Astrocyte of the hippocampus (primary cell): ENCODE measurements at regions not wholly inside any gene's neighbourhood (a gene's known extent, or its start where the extent isn't known, plus 50 kb on each side); places are given as distances from the start of the nearest gene placed in this dataset.
"Not testable (repeated sequence)": the region's sequence is repeated elsewhere in the genome, so short reads cannot be mapped to it uniquely, and the experiment has no call there.

Experiments
- DNase-seq: peaks from one replicate; pipeline ENCODE4 v3.0.0; 2011; ENCODE audit warnings: low read depth, low spot score

- DNase-seq = no peak
Measured at GRCh38 chr14:65153101-65153500, 50.8 kb upstream of the MAX start.

DNA sequence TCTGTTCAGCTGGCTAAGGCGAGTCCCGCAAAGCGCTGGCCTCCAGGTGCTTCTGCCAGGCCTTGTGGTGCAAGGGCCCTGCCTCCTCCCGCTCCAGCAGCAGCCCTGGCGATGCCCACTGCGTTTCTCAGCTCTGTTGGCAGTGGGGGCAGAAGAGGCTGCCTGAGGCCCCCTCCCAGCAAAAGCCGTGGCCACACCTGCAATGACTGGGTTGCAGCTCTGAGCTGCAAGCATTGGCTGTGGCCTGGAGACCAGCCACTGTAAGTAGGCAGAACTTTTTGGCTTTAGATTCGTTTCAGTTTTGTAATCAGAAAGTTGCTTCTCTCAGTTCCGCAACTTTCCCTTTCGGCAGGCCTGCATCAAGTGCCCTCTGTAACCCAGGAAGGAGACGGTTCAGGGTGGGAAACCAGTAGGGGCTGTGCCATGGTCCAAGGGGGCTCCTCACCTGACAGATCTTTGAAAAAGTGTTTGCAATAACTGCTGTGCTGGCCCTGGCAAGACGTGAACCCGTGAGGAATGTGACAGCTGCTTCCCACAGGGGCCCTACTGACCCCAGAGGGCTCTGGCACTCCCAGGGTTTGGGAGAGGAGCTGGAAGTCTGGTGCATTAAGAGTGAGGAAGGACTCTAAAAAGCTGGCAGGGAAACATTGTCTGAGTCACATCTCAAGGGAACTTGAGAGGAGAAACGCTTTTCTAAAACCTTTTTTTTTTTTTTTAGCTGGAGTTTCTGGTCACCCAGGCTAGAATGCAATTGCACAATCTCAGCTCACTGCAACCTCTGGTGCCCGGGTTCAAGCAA lies 54.5 kb upstream of the MAX start:
- peak; percentile 64 for DNase-seq

DNA sequence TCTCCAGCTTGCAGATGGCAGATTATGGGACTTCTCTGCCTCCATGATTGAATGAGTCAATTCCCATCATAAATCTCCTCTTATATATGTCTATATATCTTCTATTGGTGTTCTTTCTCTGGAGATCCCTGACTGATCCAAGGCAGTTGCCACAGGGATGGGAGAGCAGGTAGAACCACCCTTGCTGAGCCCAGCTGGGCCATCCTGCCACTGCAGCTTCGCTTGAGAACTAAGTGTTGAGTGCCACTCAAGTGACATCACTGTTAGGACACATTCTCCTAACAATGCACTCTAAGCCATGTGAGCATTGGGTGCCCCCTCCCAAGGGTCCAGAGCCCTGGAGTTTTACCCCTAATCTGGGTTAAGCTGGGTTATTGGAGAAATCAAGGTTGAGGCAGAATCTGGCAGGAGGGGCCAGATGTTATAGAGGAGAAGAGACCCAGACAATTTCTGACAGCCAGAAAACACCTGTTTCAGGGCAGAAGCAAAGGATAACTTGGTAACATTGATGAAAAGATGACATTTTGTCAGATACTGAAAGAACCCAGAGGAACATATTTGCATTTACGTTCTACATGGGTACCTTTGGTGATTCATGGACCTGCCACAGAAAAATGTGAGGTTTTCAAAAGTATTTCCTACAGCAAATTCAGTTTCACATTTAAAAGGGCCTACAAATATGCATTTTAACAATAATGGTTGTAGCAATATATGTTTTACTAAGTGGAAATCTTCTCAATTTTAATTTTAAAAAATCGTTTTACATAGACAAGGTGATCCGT lies 57.2 kb upstream of the MAX start:
- peak; percentile 34 for DNase-seq

DNA sequence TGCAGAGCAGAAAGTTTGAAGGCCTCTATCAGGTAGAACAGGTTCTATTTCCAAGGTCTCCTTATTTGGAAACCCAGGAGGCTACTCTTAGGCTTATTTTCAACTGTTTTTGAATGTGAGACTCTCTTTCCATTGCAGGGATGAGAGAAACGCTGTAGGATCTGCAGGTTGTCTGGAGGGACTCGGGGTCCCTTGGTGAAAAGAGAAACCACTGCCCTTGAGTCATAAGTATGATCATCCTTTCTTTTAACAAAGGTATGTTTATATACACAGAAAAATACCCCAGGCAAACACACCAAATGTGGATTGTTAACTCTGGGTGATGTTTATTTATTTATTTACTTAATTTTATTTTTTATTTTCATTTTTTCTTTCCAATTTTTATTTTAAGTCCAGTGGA lies 57.8 kb upstream of the MAX start:
- no peak for DNase-seq

- DNase-seq = no peak
Measured at GRCh38 chr14:65162031-65162430, 59.7 kb upstream of the MAX start.

- DNase-seq = peak; percentile 72
Measured at GRCh38 chr14:65164068-65164824, 61.9 kb upstream of the MAX start.

DNA sequence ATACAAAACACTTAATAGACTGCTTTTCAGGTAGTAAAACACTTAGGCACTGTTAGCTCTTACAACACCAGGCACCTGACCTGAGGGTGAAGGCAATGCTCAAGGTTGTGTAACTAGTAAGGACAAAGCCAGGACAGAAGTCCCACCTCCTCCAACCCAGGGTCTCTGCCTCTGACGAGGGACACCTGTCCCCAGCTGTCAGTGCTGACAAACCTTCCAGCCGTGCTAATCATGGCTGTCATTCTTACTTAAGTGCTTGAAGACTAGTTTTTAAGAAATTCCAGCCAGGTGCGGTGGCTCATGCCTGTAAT lies 62.5 kb upstream of the MAX start:
- no peak for DNase-seq

- DNase-seq = no peak
Measured at GRCh38 chr14:65167072-65167645, 64.8 kb upstream of the MAX start.

DNA sequence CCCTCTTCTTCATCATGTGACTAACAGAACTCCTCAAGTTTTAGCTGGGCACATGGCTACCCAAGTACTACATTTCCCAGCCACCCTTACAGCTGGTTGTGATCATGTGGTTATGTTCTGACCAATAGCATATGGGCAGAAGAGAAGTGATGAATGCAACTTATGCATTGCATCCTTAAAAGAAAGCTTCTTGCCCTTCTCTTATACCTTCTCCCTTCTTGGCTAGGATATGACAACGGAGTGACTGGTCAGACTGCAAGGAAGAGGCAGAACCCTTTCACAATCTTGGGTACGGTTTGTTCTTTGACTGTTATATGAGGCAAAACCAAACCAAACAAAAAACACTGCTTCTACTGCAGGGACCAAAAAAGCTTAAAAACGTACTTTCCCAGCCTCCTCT lies 66.5 kb upstream of the MAX start:
- DNase-seq = no peak

DNA sequence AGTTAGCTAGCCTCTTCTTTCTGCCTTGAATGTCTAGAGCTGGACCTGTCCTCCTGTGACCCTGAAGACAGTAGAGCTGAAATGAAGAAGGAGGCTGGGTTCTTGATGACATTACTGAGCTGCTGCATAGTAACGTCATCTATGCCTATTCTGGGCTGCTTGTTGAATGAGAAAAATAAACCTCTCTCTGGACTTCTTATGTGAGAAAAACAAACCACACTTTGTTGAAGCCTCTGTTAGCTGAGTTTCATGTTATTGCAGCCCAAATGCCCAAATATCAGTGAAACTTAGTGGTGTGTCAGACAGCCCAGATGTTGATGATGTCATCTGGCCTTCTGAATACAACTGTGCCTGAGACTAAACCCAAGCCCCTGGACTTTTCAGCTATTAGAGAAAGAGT lies 67.0 kb upstream of the MAX start:
- DNase-seq = no peak

DNA sequence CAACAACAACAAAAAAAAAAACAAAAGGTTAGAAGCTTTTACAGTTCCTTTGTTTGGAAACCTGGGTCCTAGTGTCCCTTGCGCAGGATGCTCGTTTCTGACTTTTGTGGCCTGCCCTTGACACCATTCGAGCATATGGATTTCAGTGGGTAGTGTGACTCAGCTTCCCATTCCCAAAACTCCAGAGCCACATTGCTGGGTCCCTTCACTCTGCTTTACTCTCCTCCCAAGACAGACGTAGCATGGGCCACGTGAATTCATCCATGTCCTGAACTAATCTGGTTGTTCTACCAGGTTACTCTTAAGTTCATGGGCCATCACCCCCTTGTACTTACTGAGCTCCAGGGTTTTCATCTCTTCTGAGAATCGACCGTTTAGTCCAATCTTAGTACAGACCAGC lies 68.0 kb upstream of the MAX start:
- no peak for DNase-seq

- peak; percentile 68 for DNase-seq
Measured at GRCh38 chr14:65170768-65171507, 68.6 kb upstream of the MAX start.

DNA sequence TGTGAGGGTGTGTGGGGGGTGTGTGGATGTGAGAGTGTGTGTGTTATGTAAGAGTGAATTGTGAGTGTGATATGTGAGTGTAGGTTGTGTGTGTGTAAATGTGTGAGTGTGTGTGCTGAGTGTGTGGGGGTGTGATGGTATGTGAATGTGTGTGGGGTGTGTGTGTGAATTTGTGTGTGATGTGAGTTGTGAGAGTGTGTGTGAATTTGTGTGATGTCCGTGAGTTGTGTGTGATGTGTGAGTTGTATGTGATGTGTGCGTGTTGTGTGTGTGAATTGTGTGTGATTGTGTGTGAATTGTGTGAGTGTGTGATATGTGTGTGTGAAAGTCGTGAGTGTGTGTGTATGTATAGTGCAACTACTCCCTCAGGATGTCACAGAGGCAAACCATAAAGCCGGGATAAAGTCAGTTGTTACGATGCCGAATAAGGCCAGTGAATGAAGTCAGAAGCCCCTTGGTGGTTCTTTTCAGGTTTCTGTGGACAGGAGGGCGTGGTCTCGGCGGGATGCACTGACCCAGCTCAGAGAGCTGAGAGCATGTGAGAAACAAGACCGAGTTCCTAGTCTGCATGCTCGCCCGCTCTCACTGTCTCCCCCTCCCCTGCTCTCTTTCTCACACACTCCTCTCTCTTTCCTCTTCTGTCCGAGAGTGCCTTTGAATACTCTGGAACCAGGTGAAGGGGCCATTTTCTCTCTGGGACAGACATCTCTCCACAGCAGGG lies 71.8 kb upstream of the MAX start:
- peak; percentile 22 for DNase-seq

GRCh38 chr14:65174783-65175182 lies 72.5 kb upstream of the MAX start:
- DNase-seq = no peak

GRCh38 chr14:65177551-65177950 lies 75.2 kb upstream of the MAX start:
- peak; percentile 27 for DNase-seq

- DNase-seq = not testable (repeated sequence)
Measured at GRCh38 chr14:65179231-65179630, 76.9 kb upstream of the MAX start.

- DNase-seq = peak; percentile 90
Measured at GRCh38 chr14:65179918-65180724, 77.8 kb upstream of the MAX start.

DNA sequence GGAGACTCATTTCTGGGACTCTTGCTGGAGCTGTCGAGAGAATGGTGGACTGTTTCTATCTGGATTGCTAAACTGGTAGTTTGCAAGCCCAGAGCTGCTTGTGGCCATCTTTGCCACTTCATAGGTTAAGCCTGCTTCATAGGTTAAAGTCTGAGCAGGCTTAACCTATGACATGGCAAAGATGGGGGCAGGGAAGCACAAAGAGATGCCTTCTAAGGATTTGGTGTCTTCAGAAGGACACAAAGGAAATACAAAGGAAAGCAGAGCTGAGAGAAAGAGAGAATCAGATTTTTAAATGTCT lies 78.4 kb upstream of the MAX start:
- DNase-seq = no peak

DNA sequence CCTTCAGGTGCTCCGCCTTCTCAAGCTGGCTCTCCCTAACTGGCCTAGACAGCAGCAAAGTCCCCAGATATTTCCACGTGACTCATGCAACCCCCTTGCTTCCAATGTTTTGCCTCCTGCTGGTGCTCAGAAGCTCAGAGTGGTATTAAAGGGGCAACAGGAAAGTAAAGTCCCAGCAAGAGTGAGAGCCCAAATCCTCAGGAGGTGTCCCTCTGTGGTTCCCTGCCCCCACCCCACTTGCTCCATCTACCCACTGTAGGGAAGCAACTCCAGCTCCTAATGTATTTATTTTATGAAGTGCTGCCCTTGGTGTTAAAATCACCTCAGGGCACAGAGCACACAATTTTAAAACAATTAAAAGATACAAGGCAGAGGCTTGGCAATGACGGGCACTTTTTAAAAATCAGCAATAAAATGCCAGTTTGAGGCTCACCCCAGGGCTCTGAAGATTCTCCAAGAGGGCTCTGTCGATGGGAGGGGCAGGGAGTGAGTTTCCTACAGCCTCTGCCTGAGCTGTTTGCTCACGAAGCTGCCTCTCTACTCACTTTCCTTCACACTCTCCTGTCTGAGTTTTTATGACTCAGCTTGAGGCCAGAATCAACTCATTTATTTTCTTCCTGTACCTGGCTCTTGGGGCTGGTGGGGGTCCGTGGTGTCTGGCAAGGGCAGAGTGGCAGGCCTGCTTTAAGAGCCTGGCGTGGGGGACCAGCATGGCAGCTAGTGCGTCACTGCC lies 81.9 kb upstream of the MAX start:
- peak; percentile 57 for DNase-seq
